Liver (tissue), 8 donors: ENCODE measurements at regions not wholly inside any gene's neighbourhood (a gene's known extent, or its start where the extent isn't known, plus 50 kb on each side); places are given as distances from the start of the nearest gene placed in this dataset.

ENCODE experiments used
- DNase-seq: peaks from one replicate; pipeline ENCODE4 v3.0.0-alpha.2; 2017; ENCODE audit warnings: low spot score
- H3K27ac ChIP-seq, 2 donors: one replicate each; pipeline ENCODE4 v1.7.0; 2013; ENCODE audit warnings: inconsistent platforms in 2 of 2, low read length in 2 of 2, control low read depth in 1 of 2, low read depth in 1 of 2, mild to moderate bottlenecking in 1 of 2
- H3K27me3 ChIP-seq, 4 donors: one replicate each; pipeline versions ENCODE4 v1.6.1 to v1.7.0; 2013; ENCODE audit warnings: low read length in 3 of 4, inconsistent platforms in 1 of 4, mild to moderate bottlenecking in 1 of 4, moderate library complexity in 1 of 4; ENCODE audit not compliant: control insufficient read depth in 4 of 4, insufficient read depth in 4 of 4
- H3K36me3 ChIP-seq, 4 donors: one replicate each; pipeline versions ENCODE4 v1.6.1 to v1.7.0; 2013; ENCODE audit warnings: low read length in 3 of 4, mild to moderate bottlenecking in 3 of 4, low read depth in 1 of 4, moderate library complexity in 1 of 4; ENCODE audit not compliant: control insufficient read depth in 4 of 4, insufficient read depth in 3 of 4
- H3K4me1 ChIP-seq, 4 donors: one replicate each; pipeline versions ENCODE4 v1.6.1 to v1.7.0; 2013; ENCODE audit warnings: low read length in 3 of 4, mild to moderate bottlenecking in 3 of 4, moderate library complexity in 1 of 4; ENCODE audit not compliant: control insufficient read depth in 4 of 4, insufficient read depth in 4 of 4
- H3K4me3 ChIP-seq, 3 donors: one replicate each; pipeline versions ENCODE4 v1.6.1 to v1.7.0; 2013; ENCODE audit warnings: low read length in 3 of 3, control low read depth in 1 of 3, low read depth in 1 of 3, mild to moderate bottlenecking in 1 of 3
- H3K9ac ChIP-seq, 2 donors: one replicate each; pipeline ENCODE4 v1.7.0; 2013; ENCODE audit warnings: low read length in 2 of 2, mild to moderate bottlenecking in 2 of 2, moderate library complexity in 2 of 2, control low read depth in 1 of 2, low read depth in 1 of 2
- H3K9me3 ChIP-seq, 4 donors: one replicate each; pipeline versions ENCODE4 v1.6.1 to v1.7.0; 2013; ENCODE audit warnings: low read length in 3 of 4; ENCODE audit not compliant: control insufficient read depth in 4 of 4
- EGR1 ChIP-seq, 2 donors: IDR thresholded peaks; 2 replicates each; pipeline ENCODE4 v1.6.1; 2016 to 2018; ENCODE audit warnings: antibody characterized with exemption in 2 of 2, low read depth in 2 of 2
- FOXA1 ChIP-seq: IDR thresholded peaks from 2 replicates; pipeline ENCODE4 v1.6.1; 2016; ENCODE audit warnings: antibody characterized with exemption
- FOXA2 ChIP-seq: IDR thresholded peaks from 2 replicates; pipeline ENCODE4 v1.6.1; 2016; ENCODE audit warnings: antibody characterized with exemption
- GABPA ChIP-seq, 2 donors: IDR thresholded peaks in 1 of 2; conservative IDR thresholded peaks in 1 of 2; 2 replicates each; pipeline ENCODE4 v1.6.1; 2016; ENCODE audit warnings: antibody characterized with exemption in 2 of 2, mild to moderate bottlenecking in 1 of 2, moderate library complexity in 1 of 2
- HNF4A ChIP-seq, 2 donors: conservative IDR thresholded peaks; 2 replicates each; pipeline ENCODE4 v1.6.1; 2016; ENCODE audit warnings: antibody characterized with exemption in 2 of 2, mild to moderate bottlenecking in 2 of 2
- HNF4G ChIP-seq: IDR thresholded peaks from 2 replicates; pipeline ENCODE4 v1.6.1; 2016; ENCODE audit warnings: antibody characterized with exemption
- JUND ChIP-seq, 2 donors: IDR thresholded peaks; 2 replicates each; pipeline ENCODE4 v1.6.1; 2016; ENCODE audit warnings: antibody characterized with exemption in 2 of 2
- NR2F2 ChIP-seq: IDR thresholded peaks from 2 replicates; pipeline ENCODE4 v1.6.1; 2016; ENCODE audit warnings: antibody characterized with exemption
- RAD21 ChIP-seq, 2 donors: IDR thresholded peaks; 2 replicates each; pipeline ENCODE4 v1.6.1; 2016; ENCODE audit warnings: antibody characterized with exemption in 2 of 2, mild to moderate bottlenecking in 2 of 2
- RXRA ChIP-seq, 2 donors: IDR thresholded peaks; 2 replicates each; pipeline ENCODE4 v1.6.1; 2017 to 2018; ENCODE audit warnings: antibody characterized with exemption in 2 of 2, mild to moderate bottlenecking in 1 of 2
- SP1 ChIP-seq: IDR thresholded peaks from 2 replicates; pipeline ENCODE4 v1.6.1; 2018; ENCODE audit warnings: antibody characterized with exemption, mild to moderate bottlenecking
- TAF1 ChIP-seq: conservative IDR thresholded peaks from 2 replicates; pipeline ENCODE4 v1.6.1; 2016; ENCODE audit warnings: antibody characterized with exemption, mild to moderate bottlenecking
- YY1 ChIP-seq: IDR thresholded peaks from 2 replicates; pipeline ENCODE4 v1.6.1; 2016; ENCODE audit warnings: antibody characterized with exemption, mild to moderate bottlenecking
- WGBS: extraction: QIAGEN DNeasy Blood & Tissue Kit; methylation state at CpG from one replicate; pipeline ENCODE4 v1.1.7; 2013; 5-methylcytosine and 5-hydroxymethylcytosine counted together
- TF ChIP-seq, protein P1 (sequence below): IDR thresholded peaks from 2 replicates; pipeline ENCODE4 v1.6.1; 2016; ENCODE audit warnings: antibody characterized with exemption
- TF ChIP-seq, protein P2 (sequence below): IDR thresholded peaks from 2 replicates; pipeline ENCODE4 v1.6.1; 2016; ENCODE audit warnings: antibody characterized with exemption, mild to moderate bottlenecking
- TF ChIP-seq, protein P3 (sequence below): fragments of 150-350 bp; IDR thresholded peaks from 2 replicates; pipeline ENCODE4 v1.5.1; 2017; ENCODE audit warnings: improper control_type of control experiment, low read depth, low read length; ENCODE audit not compliant: missing input control
- TF ChIP-seq, protein P4 (sequence below): IDR thresholded peaks from 2 replicates; pipeline ENCODE4 v1.6.1; 2016; ENCODE audit warnings: antibody characterized with exemption
- donor health status: healthy.
- donor health status: healthy.
- donor health status: healthy.
- donor health status: healthy.
- donor health status: healthy.

DNA sequence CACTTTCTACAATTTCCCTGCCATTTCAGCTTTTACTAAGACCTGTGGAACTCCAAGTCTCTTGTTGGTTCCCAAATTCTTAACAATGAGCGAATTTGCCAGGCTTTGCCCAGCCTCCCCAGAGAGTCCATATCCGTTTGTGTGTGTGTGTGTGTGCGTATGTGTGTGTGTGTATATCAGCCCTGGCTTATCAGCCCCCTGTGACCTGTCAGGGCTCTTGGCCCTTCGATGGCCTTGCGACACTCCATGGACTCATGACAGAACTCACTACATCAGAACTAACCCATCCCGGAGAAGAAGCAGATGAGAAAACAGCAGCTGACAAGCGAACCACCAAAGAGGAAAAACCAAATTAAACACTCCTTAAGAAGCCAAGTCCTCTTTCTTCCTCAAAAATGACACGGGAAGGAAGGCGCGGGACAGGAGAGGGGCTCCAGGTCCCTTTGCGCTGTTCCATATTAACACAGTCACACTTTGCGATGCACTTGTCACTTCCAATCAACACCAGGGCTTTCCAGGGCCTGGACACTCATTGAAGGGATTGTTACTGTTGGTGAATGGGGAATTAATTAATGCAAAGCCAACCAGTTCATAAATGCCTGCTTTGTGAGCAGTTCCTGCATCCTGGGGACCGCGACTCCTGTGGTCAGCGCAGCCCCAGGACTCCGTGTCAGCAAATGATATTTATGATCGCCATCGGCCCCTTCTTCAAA is 524.0 kb downstream of the CD83 start:
- H3K27ac ChIP-seq, result no peak overlapping the region
- no peaks in the 10 kb centered on the region for H3K9me3 ChIP-seq
- TF ChIP-seq, protein P1, sequence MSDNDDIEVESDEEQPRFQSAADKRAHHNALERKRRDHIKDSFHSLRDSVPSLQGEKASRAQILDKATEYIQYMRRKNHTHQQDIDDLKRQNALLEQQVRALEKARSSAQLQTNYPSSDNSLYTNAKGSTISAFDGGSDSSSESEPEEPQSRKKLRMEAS, result no peak
- TF ChIP-seq YY1 (no peak), RAD21 (IDR thresholded peaks at IDR 0.05) (no peak)
- H3K9ac ChIP-seq, result no peak overlapping the region
- DNase-seq, result no peak
- no peak overlapping the region for H3K4me3 ChIP-seq
- no peaks in the 10 kb centered on the region for H3K4me1 ChIP-seq
- peaks cover 0 to 4% (median 0%) of the 10 kb centered on the region in 4 donors for H3K27me3 ChIP-seq
- 86% methylated on average over 18 of the region's 18 CpGs for WGBS
- no peaks in the 10 kb centered on the region for H3K36me3 ChIP-seq

DNA sequence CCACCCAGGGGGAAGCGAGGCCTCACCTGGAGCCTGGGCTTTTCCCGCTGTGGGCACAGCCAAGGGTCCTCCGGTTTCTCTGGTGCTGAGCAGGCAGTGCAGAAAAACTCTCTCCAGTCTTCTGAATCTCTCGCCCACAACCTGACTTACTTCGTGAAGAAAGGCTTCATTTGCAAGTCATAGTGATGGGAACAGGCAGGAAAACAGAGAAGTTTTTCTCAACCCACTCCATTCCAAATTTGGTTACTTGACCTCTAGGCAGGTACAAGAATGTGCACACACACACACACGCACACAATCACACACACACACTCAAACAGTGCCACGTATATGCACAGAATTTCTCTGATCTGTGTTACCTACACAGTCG is 524.5 kb downstream of the CD83 start:
- Histone ChIP-seq H3K9me3 (no peaks in the 10 kb centered on the region), H3K4me3 (no peak overlapping the region), H3K9ac (no peak overlapping the region), H3K4me1 (no peaks in the 10 kb centered on the region), H3K36me3 (no peaks in the 10 kb centered on the region), H3K27ac (no peak overlapping the region), H3K27me3 (peaks cover 0 to 4% (median 0%) of the 10 kb centered on the region in 4 donors)
- WGBS, result 94% methylated on average over 8 of the region's 8 CpGs
- TF ChIP-seq, protein P1, result no peak
- TF ChIP-seq GABPA (IDR thresholded peaks at IDR 0.05 in 1 of 2, conservative IDR thresholded peaks at IDR 0.05 in 1 of 2) (no peak), JUND (IDR thresholded peaks at IDR 0.05) (no peak), TAF1 (no peak), HNF4G (no peak), SP1 (no peak), EGR1 (IDR thresholded peaks at IDR 0.05; ENCODE audit: low read depth in 2 of 2) (no peak), NR2F2 (no peak), FOXA1 (no peak), RXRA (IDR thresholded peaks at IDR 0.05) (no peak), FOXA2 (no peak), RAD21 (IDR thresholded peaks at IDR 0.05) (no peak), HNF4A (conservative IDR thresholded peaks at IDR 0.05) (no peak), YY1 (no peak)
- TF ChIP-seq, protein P2, sequence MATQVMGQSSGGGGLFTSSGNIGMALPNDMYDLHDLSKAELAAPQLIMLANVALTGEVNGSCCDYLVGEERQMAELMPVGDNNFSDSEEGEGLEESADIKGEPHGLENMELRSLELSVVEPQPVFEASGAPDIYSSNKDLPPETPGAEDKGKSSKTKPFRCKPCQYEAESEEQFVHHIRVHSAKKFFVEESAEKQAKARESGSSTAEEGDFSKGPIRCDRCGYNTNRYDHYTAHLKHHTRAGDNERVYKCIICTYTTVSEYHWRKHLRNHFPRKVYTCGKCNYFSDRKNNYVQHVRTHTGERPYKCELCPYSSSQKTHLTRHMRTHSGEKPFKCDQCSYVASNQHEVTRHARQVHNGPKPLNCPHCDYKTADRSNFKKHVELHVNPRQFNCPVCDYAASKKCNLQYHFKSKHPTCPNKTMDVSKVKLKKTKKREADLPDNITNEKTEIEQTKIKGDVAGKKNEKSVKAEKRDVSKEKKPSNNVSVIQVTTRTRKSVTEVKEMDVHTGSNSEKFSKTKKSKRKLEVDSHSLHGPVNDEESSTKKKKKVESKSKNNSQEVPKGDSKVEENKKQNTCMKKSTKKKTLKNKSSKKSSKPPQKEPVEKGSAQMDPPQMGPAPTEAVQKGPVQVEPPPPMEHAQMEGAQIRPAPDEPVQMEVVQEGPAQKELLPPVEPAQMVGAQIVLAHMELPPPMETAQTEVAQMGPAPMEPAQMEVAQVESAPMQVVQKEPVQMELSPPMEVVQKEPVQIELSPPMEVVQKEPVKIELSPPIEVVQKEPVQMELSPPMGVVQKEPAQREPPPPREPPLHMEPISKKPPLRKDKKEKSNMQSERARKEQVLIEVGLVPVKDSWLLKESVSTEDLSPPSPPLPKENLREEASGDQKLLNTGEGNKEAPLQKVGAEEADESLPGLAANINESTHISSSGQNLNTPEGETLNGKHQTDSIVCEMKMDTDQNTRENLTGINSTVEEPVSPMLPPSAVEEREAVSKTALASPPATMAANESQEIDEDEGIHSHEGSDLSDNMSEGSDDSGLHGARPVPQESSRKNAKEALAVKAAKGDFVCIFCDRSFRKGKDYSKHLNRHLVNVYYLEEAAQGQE, result no peak
- TF ChIP-seq, protein P3, sequence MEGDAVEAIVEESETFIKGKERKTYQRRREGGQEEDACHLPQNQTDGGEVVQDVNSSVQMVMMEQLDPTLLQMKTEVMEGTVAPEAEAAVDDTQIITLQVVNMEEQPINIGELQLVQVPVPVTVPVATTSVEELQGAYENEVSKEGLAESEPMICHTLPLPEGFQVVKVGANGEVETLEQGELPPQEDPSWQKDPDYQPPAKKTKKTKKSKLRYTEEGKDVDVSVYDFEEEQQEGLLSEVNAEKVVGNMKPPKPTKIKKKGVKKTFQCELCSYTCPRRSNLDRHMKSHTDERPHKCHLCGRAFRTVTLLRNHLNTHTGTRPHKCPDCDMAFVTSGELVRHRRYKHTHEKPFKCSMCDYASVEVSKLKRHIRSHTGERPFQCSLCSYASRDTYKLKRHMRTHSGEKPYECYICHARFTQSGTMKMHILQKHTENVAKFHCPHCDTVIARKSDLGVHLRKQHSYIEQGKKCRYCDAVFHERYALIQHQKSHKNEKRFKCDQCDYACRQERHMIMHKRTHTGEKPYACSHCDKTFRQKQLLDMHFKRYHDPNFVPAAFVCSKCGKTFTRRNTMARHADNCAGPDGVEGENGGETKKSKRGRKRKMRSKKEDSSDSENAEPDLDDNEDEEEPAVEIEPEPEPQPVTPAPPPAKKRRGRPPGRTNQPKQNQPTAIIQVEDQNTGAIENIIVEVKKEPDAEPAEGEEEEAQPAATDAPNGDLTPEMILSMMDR, result no peak
- TF ChIP-seq, protein P4, sequence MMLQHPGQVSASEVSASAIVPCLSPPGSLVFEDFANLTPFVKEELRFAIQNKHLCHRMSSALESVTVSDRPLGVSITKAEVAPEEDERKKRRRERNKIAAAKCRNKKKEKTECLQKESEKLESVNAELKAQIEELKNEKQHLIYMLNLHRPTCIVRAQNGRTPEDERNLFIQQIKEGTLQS, result no peak
- DNase-seq, result no peak
